ENCODE measurements at regions not wholly inside any gene's neighbourhood (a gene's known extent, or its start where the extent isn't known, plus 50 kb on each side); places are given as distances from the start of the nearest gene placed in this dataset.

- H3K23me2 ChIP-seq (ENCODE audit: insufficient read length, low read depth, low read length, poor library complexity, severe bottlenecking) = no peaks in the 10 kb centered on the region
- peaks cover 0 to 4% (median 0%) of the 10 kb centered on the region in 3 experiments; a peak in 1 of 7 replicates for H3K36me3 Mint-ChIP-seq (ENCODE audit: insufficient read depth in 1 of 3, low read depth in 3 of 3)
- H3T11ph ChIP-seq (ENCODE audit: low read length) = no peak overlapping the region
- no peak overlapping the region for H3K4me3 Mint-ChIP-seq
- no peak overlapping the region for H2BK120ac ChIP-seq (ENCODE audit: low read depth, low read length, poor library complexity, severe bottlenecking)
- no peaks in the 10 kb centered on the region for H3K9me3 ChIP-seq (ENCODE audit: control insufficient read depth, low read depth, low read length)
- no peaks in the 10 kb centered on the region for H3K79me1 ChIP-seq (ENCODE audit: insufficient read depth, low read depth, low read length, poor library complexity, severe bottlenecking)
- H2BK12ac ChIP-seq (ENCODE audit: insufficient read length, low read depth, low read length) = no peak overlapping the region
- H2AK5ac ChIP-seq (ENCODE audit: insufficient read length, low read length) = no peak overlapping the region
- no CpG with 5 or more reads among the region's 1 CpG for WGBS (ENCODE audit: extremely low coverage, insufficient read length, low lambda C conversion rate)
- no peak overlapping the region for H3K14ac ChIP-seq (ENCODE audit: insufficient read depth, low read length)
- no peak overlapping the region for H2BK20ac ChIP-seq (ENCODE audit: low read depth, low read length, poor library complexity, severe bottlenecking)
- no peak overlapping the region for H4K5ac ChIP-seq (ENCODE audit: insufficient read length, low read depth, low read length)
- no peaks in the 10 kb centered on the region; the same call in 1 of the 2 replicates for H3K4me1 ChIP-seq (ENCODE audit: insufficient read depth, low read length)
- no peak overlapping the region for H3K27ac ChIP-seq (ENCODE audit: insufficient read length, low read depth, low read length)
- no peak overlapping the region for H3K27ac Mint-ChIP-seq
- H3K27me3 ChIP-seq (ENCODE audit: insufficient read depth, low read length) = no peaks in the 10 kb centered on the region
- H4K20me1 ChIP-seq (ENCODE audit: control insufficient read depth, insufficient read depth, insufficient read length) = no peaks in the 10 kb centered on the region
- no peak for DNase-seq
- H3K9ac ChIP-seq (ENCODE audit: extremely low read depth, insufficient read length, low read length) = no peak overlapping the region
- TF ChIP-seq, protein P1, sequence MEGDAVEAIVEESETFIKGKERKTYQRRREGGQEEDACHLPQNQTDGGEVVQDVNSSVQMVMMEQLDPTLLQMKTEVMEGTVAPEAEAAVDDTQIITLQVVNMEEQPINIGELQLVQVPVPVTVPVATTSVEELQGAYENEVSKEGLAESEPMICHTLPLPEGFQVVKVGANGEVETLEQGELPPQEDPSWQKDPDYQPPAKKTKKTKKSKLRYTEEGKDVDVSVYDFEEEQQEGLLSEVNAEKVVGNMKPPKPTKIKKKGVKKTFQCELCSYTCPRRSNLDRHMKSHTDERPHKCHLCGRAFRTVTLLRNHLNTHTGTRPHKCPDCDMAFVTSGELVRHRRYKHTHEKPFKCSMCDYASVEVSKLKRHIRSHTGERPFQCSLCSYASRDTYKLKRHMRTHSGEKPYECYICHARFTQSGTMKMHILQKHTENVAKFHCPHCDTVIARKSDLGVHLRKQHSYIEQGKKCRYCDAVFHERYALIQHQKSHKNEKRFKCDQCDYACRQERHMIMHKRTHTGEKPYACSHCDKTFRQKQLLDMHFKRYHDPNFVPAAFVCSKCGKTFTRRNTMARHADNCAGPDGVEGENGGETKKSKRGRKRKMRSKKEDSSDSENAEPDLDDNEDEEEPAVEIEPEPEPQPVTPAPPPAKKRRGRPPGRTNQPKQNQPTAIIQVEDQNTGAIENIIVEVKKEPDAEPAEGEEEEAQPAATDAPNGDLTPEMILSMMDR (conservative IDR thresholded peaks at IDR 0.05) = no peak
- H2BK5ac ChIP-seq (ENCODE audit: insufficient read length, low read length) = no peak overlapping the region
- no peaks in the 10 kb centered on the region for H3K79me2 ChIP-seq (ENCODE audit: insufficient read depth, low read length)
- no peak overlapping the region for H3K23ac ChIP-seq (ENCODE audit: insufficient read length, low read depth, low read length)
- no peak overlapping the region for H3K4me2 ChIP-seq (ENCODE audit: insufficient read depth, insufficient read length, low read length)
- no peak overlapping the region for H3K4ac ChIP-seq (ENCODE audit: low read depth, low read length)
- no peak overlapping the region for H3K56ac ChIP-seq (ENCODE audit: insufficient read length, low read depth, low read length)
- no peak overlapping the region for H4K8ac ChIP-seq (replicated peaks; ENCODE audit: insufficient read length, low read depth, low read length)
- H3K18ac ChIP-seq (ENCODE audit: insufficient read length, low read depth, low read length) = no peak overlapping the region
- H3K9me3 Mint-ChIP-seq = no peaks in the 10 kb centered on the region
- no peak overlapping the region for H4K91ac ChIP-seq (ENCODE audit: insufficient read length, low read depth, low read length)
- H2BK15ac ChIP-seq (ENCODE audit: low read depth, low read length) = no peak overlapping the region
- H2AFZ ChIP-seq (ENCODE audit: low read length) = no peak overlapping the region
- no peaks in the 10 kb centered on the region for H3K27me3 Mint-ChIP-seq (ENCODE audit: low read depth)
- peaks cover 13% of the 10 kb centered on the region in 2 experiments for H3K4me1 Mint-ChIP-seq
Measured at GRCh38 chr2:180261976-180262375, 254.9 kb upstream of the CWC22 start.

Data from H9 (cell line).